RWPE2 (cell line): ENCODE measurements at regions not wholly inside any gene's neighbourhood (a gene's known extent, or its start where the extent isn't known, plus 50 kb on each side); places are given as distances from the start of the nearest gene placed in this dataset.

Experiments
- ATAC-seq: fragments of 200-7000 bp; cut with Tn5 transposase; 3 replicates; pipeline ENCODE4 v1.9.1; 2021; ENCODE audit warnings: low read depth
- DNase-seq: peaks from one replicate; pipeline ENCODE4 v3.0.0-alpha.2; 2020; ENCODE audit warnings: low spot score
- H3K27ac ChIP-seq: fragments of 450-650 bp; 2 replicates; pipeline ENCODE4 v1.5.1; 2017; ENCODE audit warnings: mild to moderate bottlenecking; ENCODE audit not compliant: poor library complexity, severe bottlenecking
- H3K27me3 ChIP-seq: fragments of 250-450 bp; sonication (Bioruptor Pico); 2 replicates; pipeline ENCODE4 v1.5.1; 2021; ENCODE audit warnings: mild to moderate bottlenecking, moderate library complexity; ENCODE audit not compliant: insufficient read depth, poor library complexity, severe bottlenecking
- H3K36me3 ChIP-seq: fragments of 250-450 bp; sonication (Bioruptor Pico); 2 replicates; pipeline ENCODE4 v1.5.1; 2020; ENCODE audit warnings: low read depth, mild to moderate bottlenecking, moderate library complexity
- H3K4me1 ChIP-seq: fragments of 250-450 bp; sonication (Bioruptor Pico); 2 replicates; pipeline ENCODE4 v1.5.1; 2021; ENCODE audit warnings: mild to moderate bottlenecking, moderate library complexity; ENCODE audit not compliant: insufficient read depth, poor library complexity, severe bottlenecking
- H3K4me3 ChIP-seq: fragments of 250-450 bp; sonication (Bioruptor Pico); 2 replicates; pipeline ENCODE4 v1.5.1; 2021; ENCODE audit warnings: mild to moderate bottlenecking, moderate library complexity; ENCODE audit not compliant: severe bottlenecking
- H3K9me3 ChIP-seq: fragments of 250-450 bp; sonication (Bioruptor Pico); 2 replicates; pipeline ENCODE4 v1.5.1; 2021; ENCODE audit warnings: mild to moderate bottlenecking, moderate library complexity; ENCODE audit not compliant: severe bottlenecking
- CTCF ChIP-seq: fragments of 450-650 bp; IDR thresholded peaks from one replicate; pipeline ENCODE4 v1.5.1; 2017; ENCODE audit warnings: mild to moderate bottlenecking, moderate library complexity; ENCODE audit not compliant: poor library complexity, severe bottlenecking

GRCh38 chr5:105677291-105677690, 1993.4 kb downstream of the EFNA5 start:
- no peak for TF ChIP-seq CTCF
- Histone ChIP-seq H3K27ac (no peak overlapping the region), H3K9me3 (no peaks in the 10 kb centered on the region), H3K27me3 (no peaks in the 10 kb centered on the region), H3K36me3 (no peaks in the 10 kb centered on the region), H3K4me1 (no peaks in the 10 kb centered on the region), H3K4me3 (no peak overlapping the region)
- ATAC-seq (no peak), DNase-seq (no peak)

- peak; percentile 29; the same call in 2 of the 3 replicates for ATAC-seq
- Histone ChIP-seq H3K4me3 (no peak overlapping the region), H3K4me1 (no peaks in the 10 kb centered on the region)
Measured at GRCh38 chr5:105670596-105670995, 2000.1 kb downstream of the EFNA5 start.

DNA sequence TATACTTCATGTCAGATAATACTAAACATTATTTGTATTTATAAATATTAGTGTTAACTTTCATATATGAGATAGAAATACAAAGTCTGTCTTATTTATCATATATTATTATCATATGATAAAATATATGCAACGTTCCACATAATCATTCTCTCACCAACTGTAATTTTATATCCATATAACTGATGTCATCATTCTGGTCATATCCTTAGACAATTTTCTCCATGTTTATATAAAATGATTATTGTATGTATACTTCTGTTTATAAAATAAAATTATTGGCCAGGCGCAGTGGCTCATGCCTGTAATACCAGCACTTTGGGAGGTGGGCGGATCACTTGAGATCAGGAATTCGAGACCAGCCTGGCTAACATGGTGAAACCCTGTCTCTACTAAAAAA, 2007.1 kb downstream of the EFNA5 start:
- H3K27ac ChIP-seq = no peak overlapping the region
- H3K4me3 ChIP-seq = no peak overlapping the region
- TF ChIP-seq CTCF = no peak
- no peaks in the 10 kb centered on the region for H3K4me1 ChIP-seq
- no peaks in the 10 kb centered on the region for H3K9me3 ChIP-seq
- no peaks in the 10 kb centered on the region for H3K27me3 ChIP-seq
- ATAC-seq = no peak
- no peak for DNase-seq
- H3K36me3 ChIP-seq = no peaks in the 10 kb centered on the region

More at GRCh38 chr5:105670596-105670995, 2000.1 kb downstream of the EFNA5 start:
- H3K9me3 ChIP-seq = no peaks in the 10 kb centered on the region
- no peaks in the 10 kb centered on the region for H3K36me3 ChIP-seq
- no peaks in the 10 kb centered on the region for H3K27me3 ChIP-seq
- DNase-seq = no peak
- TF ChIP-seq CTCF = no peak
- H3K27ac ChIP-seq = no peak overlapping the region

DNA sequence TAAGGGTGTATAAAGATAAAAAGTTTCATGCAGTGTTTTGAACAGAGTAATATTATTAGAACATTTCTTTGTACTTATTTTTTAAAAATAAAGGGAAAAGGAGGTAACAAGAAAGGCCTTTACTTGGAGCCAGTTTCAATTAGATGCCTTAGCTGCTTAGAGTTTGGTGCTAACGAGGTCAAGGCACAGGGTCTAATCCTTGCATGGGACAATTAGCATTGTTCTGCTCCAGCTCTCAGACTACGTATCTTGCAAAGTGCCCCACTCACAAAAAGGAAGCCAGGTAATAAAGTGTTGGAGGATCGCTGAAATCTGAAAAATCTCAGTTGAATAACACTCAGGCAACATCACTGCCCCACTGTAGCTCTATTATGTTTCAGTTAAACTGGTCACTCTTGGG, 2011.3 kb downstream of the EFNA5 start:
- H3K27ac ChIP-seq = no peak overlapping the region
- TF ChIP-seq CTCF = no peak
- ATAC-seq = no peak
- no peaks in the 10 kb centered on the region for H3K9me3 ChIP-seq
- H3K4me3 ChIP-seq = no peak overlapping the region
- H3K27me3 ChIP-seq = no peaks in the 10 kb centered on the region
- no peak for DNase-seq
- H3K36me3 ChIP-seq = no peaks in the 10 kb centered on the region
- no peaks in the 10 kb centered on the region for H3K4me1 ChIP-seq

DNA sequence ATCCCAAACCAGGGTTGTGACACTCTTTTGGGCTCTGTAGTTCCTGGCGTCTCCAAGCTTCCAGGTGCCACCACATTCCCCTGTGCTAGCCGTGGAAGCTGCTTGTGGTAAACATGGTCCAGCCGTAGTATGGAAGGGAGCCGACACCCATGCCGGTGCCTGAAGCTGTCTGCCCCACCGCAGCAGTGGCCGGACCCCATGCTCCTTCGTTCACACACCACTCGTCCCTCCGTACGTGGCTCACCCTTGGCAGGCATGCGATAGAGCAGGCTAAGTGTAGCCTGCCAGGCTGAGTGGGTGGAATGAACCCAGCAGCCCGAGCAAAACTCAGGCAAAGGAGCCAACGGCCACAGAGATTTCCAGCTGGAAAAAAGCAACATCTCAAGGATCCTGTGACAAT, 2030.4 kb downstream of the EFNA5 start:
- no peak for ATAC-seq
- H3K4me1 ChIP-seq = no peaks in the 10 kb centered on the region
- DNase-seq = no peak

More for the DNA sequence above, 2030.4 kb downstream of the EFNA5 start:
- H3K9me3 ChIP-seq = no peaks in the 10 kb centered on the region
- no peak overlapping the region for H3K27ac ChIP-seq
- no peak overlapping the region for H3K4me3 ChIP-seq
- H3K36me3 ChIP-seq = no peaks in the 10 kb centered on the region
- no peak for TF ChIP-seq CTCF
- H3K27me3 ChIP-seq = no peaks in the 10 kb centered on the region
